T-cell (primary cell): ENCODE measurements at regions not wholly inside any gene's neighbourhood (a gene's known extent, or its start where the extent isn't known, plus 50 kb on each side); places are given as distances from the start of the nearest gene placed in this dataset.
A peak's percentile ranks its signal among the peaks of the same experiment; 100 is the strongest.

Source experiments
- ATAC-seq, 4 experiments: fragments of 200-7000 bp in 3 of 4; fragments of 150-1000 bp in 1 of 4; cut with Tn5 transposase; replicated peaks in 1 of 4; 1 replicate in 3 of 4; 2 replicates in 1 of 4; pipeline ENCODE4 v1.10.0; 2021; ENCODE audit warnings: moderate library complexity in 3 of 4, mild to moderate bottlenecking in 2 of 4, moderate number of reproducible peaks in 1 of 4
- CTCF ChIA-PET, 2 donors: fragments of 300-600 bp; sonication (Branson Sonifier 250); formaldehyde crosslinking; loops; one replicate each; lab custom pipeline; 2022; ENCODE audit warnings: antibody characterized with exemption in 2 of 2; lab: Charles Lee
- POLR2A ChIA-PET, 2 donors: fragments of 300-600 bp; sonication (Branson Sonifier 250); formaldehyde crosslinking; loops; one replicate each; lab custom pipeline; 2022; ENCODE audit warnings: antibody characterized with exemption in 2 of 2; lab: Charles Lee
- DNase-seq, 35 experiments: peaks; one replicate each; pipeline versions ENCODE4 v3.0.0 to v3.0.0-alpha.2; 2013 to 2023
- H3K27ac ChIP-seq: one replicate; pipeline ENCODE4 v1.5.1; 2013; ENCODE audit warnings: low read length
- H3K27me3 ChIP-seq, 2 experiments: replicated peaks in 1 of 2; 1 replicate in 1 of 2; 2 replicates in 1 of 2; pipeline versions ENCODE4 v1.6.1 to v1.7.0; 2013; ENCODE audit warnings: low read length in 1 of 2, mixed read lengths in 1 of 2; ENCODE audit not compliant: control insufficient read depth in 2 of 2, insufficient read depth in 2 of 2; ENCODE audit errors: extremely low read depth in 1 of 2
- H3K36me3 ChIP-seq, 2 donors: 1 replicate in 1 of 2; 2 replicates in 1 of 2; pipeline versions ENCODE4 v1.6.1 to v1.7.0; 2013; ENCODE audit warnings: low read length in 1 of 2; ENCODE audit not compliant: control insufficient read depth in 2 of 2, insufficient read depth in 1 of 2; ENCODE audit errors: extremely low read depth in 1 of 2
- H3K4me1 ChIP-seq, 2 experiments: 1 replicate in 1 of 2; 2 replicates in 1 of 2; pipeline versions ENCODE4 v1.6.1 to v1.7.0; 2013; ENCODE audit warnings: low read length in 2 of 2, mixed read lengths in 1 of 2; ENCODE audit not compliant: insufficient read depth in 2 of 2, control insufficient read depth in 1 of 2; ENCODE audit errors: extremely low read depth in 1 of 2
- H3K4me3 ChIP-seq, 2 donors: 1 replicate in 1 of 2; 2 replicates in 1 of 2; pipeline versions ENCODE4 v1.5.1 to v1.7.0; 2013; ENCODE audit warnings: mild to moderate bottlenecking in 2 of 2, low read length in 1 of 2, moderate library complexity in 1 of 2; ENCODE audit not compliant: control insufficient read depth in 1 of 2; ENCODE audit errors: extremely low read depth in 1 of 2
- H3K9me3 ChIP-seq: 2 replicates; pipeline ENCODE4 v1.7.0; 2013
- H3K27ac Mint-ChIP-seq, 2 donors: one replicate each; pipeline ENCODE4 v1.8.0; 2020 to 2021; ENCODE audit warnings: mild to moderate bottlenecking in 2 of 2, mixed read lengths in 2 of 2
- H3K27me3 Mint-ChIP-seq, 2 donors: one replicate each; pipeline ENCODE4 v1.8.0; 2021 to 2022; ENCODE audit warnings: mixed read lengths in 2 of 2
- H3K36me3 Mint-ChIP-seq: one replicate; pipeline ENCODE4 v1.8.0; 2021; ENCODE audit warnings: mixed read lengths
- H3K4me1 Mint-ChIP-seq, 3 donors: one replicate each; pipeline ENCODE4 v1.8.0; 2020 to 2022; ENCODE audit warnings: mixed read lengths in 3 of 3, mild to moderate bottlenecking in 1 of 3
- H3K4me3 Mint-ChIP-seq, 3 donors: one replicate each; pipeline ENCODE4 v1.8.0; 2020 to 2022; ENCODE audit warnings: mild to moderate bottlenecking in 3 of 3, mixed read lengths in 3 of 3, moderate library complexity in 3 of 3
- H3K9me3 Mint-ChIP-seq, 3 donors: one replicate each; pipeline ENCODE4 v1.8.0; 2020 to 2022; ENCODE audit warnings: mixed read lengths in 3 of 3
- WGBS: methylation state at CpG from one replicate; pipeline ENCODE4 v1.1.5; 2013; ENCODE audit warnings: missing lambda C conversion rate; ENCODE audit not compliant: insufficient coverage; 5-methylcytosine and 5-hydroxymethylcytosine counted together

GRCh38 chr6:165742047-165742446 is 79.0 kb upstream of the PDE10A start:
- Mint-ChIP-seq H3K36me3 (no peaks in the 10 kb centered on the region), H3K9me3 (peaks cover 10 to 15% (median 14%) of the 10 kb centered on the region in 3 donors), H3K27ac (no peak overlapping the region), H3K4me3 (no peak overlapping the region), H3K27me3 (peaks cover 0 to 4% of the 10 kb centered on the region in 2 donors), H3K4me1 (no peaks in the 10 kb centered on the region)
- Histone ChIP-seq H3K9me3 (no peaks in the 10 kb centered on the region), H3K27ac (no peak overlapping the region), H3K36me3 (no peaks in the 10 kb centered on the region), H3K27me3 (no peaks in the 10 kb centered on the region), H3K4me1 (no peaks in the 10 kb centered on the region), H3K4me3 (no peak overlapping the region)
- WGBS, result 97% methylated on average over 5 of the region's 7 CpGs
- CTCF ChIA-PET, result no interaction called here
- ATAC-seq (no peak), DNase-seq (no peak)
- POLR2A ChIA-PET, result no interaction called here

GRCh38 chr6:165737396-165737795 is 74.4 kb upstream of the PDE10A start:
- no CpG with 5 or more reads among the region's 1 CpG for WGBS
- peaks cover 0 to 8% of the 10 kb centered on the region in 2 donors for H3K27me3 Mint-ChIP-seq
- H3K9me3 Mint-ChIP-seq, result peaks cover 16 to 26% (median 22%) of the 10 kb centered on the region in 3 donors
- DNase-seq, result no peak
- ChIA-PET POLR2A (no interaction called here), CTCF (interaction anchor here in 1 of 2 donors (0.6 kb wide), 1 partner anchor 9 kb away, joined by 3 read pairs; no protein-coding TSS in a partner anchor)
- H3K27ac Mint-ChIP-seq, result no peak overlapping the region
- no peaks in the 10 kb centered on the region for H3K36me3 Mint-ChIP-seq
- Histone ChIP-seq H3K9me3 (no peaks in the 10 kb centered on the region), H3K4me3 (no peak overlapping the region), H3K36me3 (no peaks in the 10 kb centered on the region), H3K4me1 (no peaks in the 10 kb centered on the region), H3K27ac (no peak overlapping the region), H3K27me3 (peaks cover 2 to 3% of the 10 kb centered on the region in 2 experiments)
- ATAC-seq, result no peak
- no peaks in the 10 kb centered on the region for H3K4me1 Mint-ChIP-seq
- no peak overlapping the region for H3K4me3 Mint-ChIP-seq

DNA sequence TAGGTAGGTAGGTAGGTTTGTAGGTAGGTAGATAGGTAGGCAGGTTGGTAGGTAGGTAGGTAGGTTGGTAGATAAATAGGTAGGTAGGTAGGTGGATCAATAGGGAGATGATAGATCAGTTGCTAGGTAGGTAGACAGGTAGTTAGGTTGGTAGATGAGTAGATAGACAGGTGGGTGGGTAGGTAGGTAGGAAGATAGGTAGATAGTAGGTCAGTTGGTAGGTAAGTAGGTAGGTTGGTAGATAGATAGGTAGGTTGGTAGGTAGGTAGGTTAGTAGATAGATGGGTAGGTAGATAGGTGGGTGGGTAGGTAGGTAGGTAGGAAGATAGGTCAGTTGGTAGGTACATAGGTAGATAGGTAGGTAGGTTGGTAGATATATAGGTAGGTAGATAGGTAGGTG is 72.0 kb upstream of the PDE10A start:
- ATAC-seq (no peak), DNase-seq (no peak)
- Histone ChIP-seq H3K27me3 (peaks cover 2 to 5% of the 10 kb centered on the region in 2 experiments), H3K27ac (no peak overlapping the region), H3K36me3 (no peaks in the 10 kb centered on the region), H3K4me1 (no peaks in the 10 kb centered on the region), H3K9me3 (no peaks in the 10 kb centered on the region), H3K4me3 (no peak overlapping the region)
- Mint-ChIP-seq H3K4me1 (no peaks in the 10 kb centered on the region), H3K4me3 (no peak overlapping the region), H3K27ac (no peak overlapping the region), H3K36me3 (no peaks in the 10 kb centered on the region), H3K9me3 (peaks cover 16 to 26% (median 18%) of the 10 kb centered on the region in 3 donors), H3K27me3 (peaks cover 0 to 10% of the 10 kb centered on the region in 2 donors)
- ChIA-PET CTCF (no interaction called here), POLR2A (no interaction called here)

- CTCF ChIA-PET, result no interaction called here
- Mint-ChIP-seq H3K27ac (no peak overlapping the region), H3K9me3 (peaks cover 11 to 18% (median 14%) of the 10 kb centered on the region in 3 donors), H3K4me1 (no peaks in the 10 kb centered on the region), H3K4me3 (no peak overlapping the region), H3K27me3 (peaks cover 0 to 10% of the 10 kb centered on the region in 2 donors), H3K36me3 (no peaks in the 10 kb centered on the region)
- H3K27me3 ChIP-seq, result peaks cover 2 to 5% of the 10 kb centered on the region in 2 experiments
- no peaks in the 10 kb centered on the region for H3K9me3 ChIP-seq
- no peaks in the 10 kb centered on the region for H3K4me1 ChIP-seq
- POLR2A ChIA-PET, result no interaction called here
- 50% methylated on average over 1 of the region's 1 CpG for WGBS
- no peak overlapping the region for H3K4me3 ChIP-seq
- no peak for ATAC-seq
- DNase-seq, result no peak
- H3K36me3 ChIP-seq, result no peaks in the 10 kb centered on the region
- no peak overlapping the region for H3K27ac ChIP-seq
These were observed 70.4 kb upstream of the PDE10A start for GRCh38 chr6:165733489-165733791.

- Mint-ChIP-seq H3K4me1 (no peaks in the 10 kb centered on the region), H3K27ac (no peak overlapping the region), H3K27me3 (peaks cover 0 to 10% of the 10 kb centered on the region in 2 donors), H3K36me3 (no peaks in the 10 kb centered on the region), H3K9me3 (peaks cover 11 to 18% (median 14%) of the 10 kb centered on the region in 3 donors), H3K4me3 (no peak overlapping the region)
- ChIA-PET POLR2A (no interaction called here), CTCF (no interaction called here)
- WGBS, result 85% methylated on average over 10 of the region's 15 CpGs
- no peaks in the 10 kb centered on the region for H3K36me3 ChIP-seq
- peaks cover 4 to 5% of the 10 kb centered on the region in 2 experiments for H3K27me3 ChIP-seq
- no peaks in the 10 kb centered on the region for H3K4me1 ChIP-seq
- no peaks in the 10 kb centered on the region for H3K9me3 ChIP-seq
- H3K4me3 ChIP-seq, result no peak overlapping the region
- ATAC-seq, result no peak
- no peak overlapping the region for H3K27ac ChIP-seq
- DNase-seq, result no peak
These were observed 69.9 kb upstream of the PDE10A start for GRCh38 chr6:165732696-165733488.

- Histone ChIP-seq H3K27ac (no peak overlapping the region), H3K9me3 (no peaks in the 10 kb centered on the region), H3K36me3 (no peaks in the 10 kb centered on the region), H3K4me3 (no peak overlapping the region), H3K27me3 (peaks cover 2 to 10% of the 10 kb centered on the region in 2 experiments), H3K4me1 (no peaks in the 10 kb centered on the region)
- no peaks in the 10 kb centered on the region for H3K4me1 Mint-ChIP-seq
- H3K36me3 Mint-ChIP-seq, result no peaks in the 10 kb centered on the region
- H3K27ac Mint-ChIP-seq, result no peak overlapping the region
- H3K4me3 Mint-ChIP-seq, result no peak overlapping the region
- peaks cover 0 to 13% of the 10 kb centered on the region in 2 donors for H3K27me3 Mint-ChIP-seq
- ATAC-seq (no peak), DNase-seq (peak in 1 of 35 experiments; percentile 8)
- ChIA-PET CTCF (interaction anchor here (0.6 to 0.9 kb wide), 2 partner anchors 8 to 55 kb away, joined by 3 read pairs; no protein-coding TSS in a partner anchor), POLR2A (no interaction called here)
- no CpG with 5 or more reads among the region's 1 CpG for WGBS
- H3K9me3 Mint-ChIP-seq, result no peaks in the 10 kb centered on the region
These were observed 66.4 kb upstream of the PDE10A start for GRCh38 chr6:165729307-165729936.
